Rectal smooth muscle tissue (tissue), 1 donor: ENCODE measurements at regions not wholly inside any gene's neighbourhood (a gene's known extent, or its start where the extent isn't known, plus 50 kb on each side); places are given as distances from the start of the nearest gene placed in this dataset.

Source experiments
- H3K27ac ChIP-seq: one replicate; pipeline ENCODE4 v1.7.0; 2013; ENCODE audit warnings: low read depth, low read length, inconsistent platforms
- H3K27me3 ChIP-seq: one replicate; pipeline ENCODE4 v1.7.0; 2013; ENCODE audit warnings: low read length; ENCODE audit not compliant: control insufficient read depth, insufficient read depth
- H3K36me3 ChIP-seq: one replicate; pipeline ENCODE4 v1.7.0; 2013; ENCODE audit warnings: low read length; ENCODE audit not compliant: control insufficient read depth, insufficient read depth
- H3K4me1 ChIP-seq: one replicate; pipeline ENCODE4 v1.7.0; 2013; ENCODE audit warnings: low read length; ENCODE audit not compliant: control insufficient read depth, insufficient read depth
- H3K4me3 ChIP-seq: one replicate; pipeline ENCODE4 v1.7.0; 2013; ENCODE audit warnings: low read length
- H3K9ac ChIP-seq: one replicate; pipeline ENCODE4 v1.7.0; 2013; ENCODE audit warnings: low read length

DNA sequence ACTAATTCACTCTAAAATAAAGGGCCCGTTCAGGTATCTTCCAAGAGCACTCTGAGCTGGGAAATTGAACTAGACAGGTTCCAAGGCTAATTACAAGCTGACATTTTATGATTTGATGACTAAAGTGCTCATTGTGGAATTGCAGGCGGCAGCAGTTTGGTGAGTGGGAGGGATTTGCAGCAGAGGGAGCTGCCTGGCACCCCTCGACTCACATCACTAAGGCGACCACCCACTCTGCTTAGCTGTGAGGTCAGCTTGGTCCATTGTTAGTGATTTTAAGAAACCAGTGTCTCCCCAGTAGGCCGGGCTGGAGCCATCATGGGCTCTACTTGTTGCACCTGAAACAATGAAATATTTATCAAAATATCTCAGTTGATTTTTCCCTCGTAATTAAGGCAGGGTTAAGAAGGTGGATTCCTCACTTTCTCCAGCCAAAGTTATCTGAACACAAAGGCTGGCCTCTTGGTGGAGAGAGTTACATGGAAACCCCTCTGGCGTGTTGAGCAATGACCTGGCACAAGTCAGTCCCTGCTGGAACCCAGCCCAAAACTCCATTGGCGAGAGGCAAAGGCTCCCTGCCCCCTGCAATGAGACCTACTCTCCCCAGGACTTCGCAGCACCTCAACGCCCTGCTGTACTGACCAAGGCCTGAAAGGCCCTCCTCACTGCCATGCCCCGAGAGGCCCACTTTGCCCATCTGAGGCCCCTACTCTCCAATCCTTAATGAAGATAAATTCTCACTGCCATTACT is 65.0 kb upstream of the ATP2B2 start:
- H3K36me3 ChIP-seq, result no peaks in the 10 kb centered on the region
- H3K27me3 ChIP-seq, result no peaks in the 10 kb centered on the region
- no peaks in the 10 kb centered on the region for H3K4me1 ChIP-seq
- no peak overlapping the region for H3K4me3 ChIP-seq
- H3K9ac ChIP-seq, result no peak overlapping the region
- H3K27ac ChIP-seq, result no peak overlapping the region

DNA sequence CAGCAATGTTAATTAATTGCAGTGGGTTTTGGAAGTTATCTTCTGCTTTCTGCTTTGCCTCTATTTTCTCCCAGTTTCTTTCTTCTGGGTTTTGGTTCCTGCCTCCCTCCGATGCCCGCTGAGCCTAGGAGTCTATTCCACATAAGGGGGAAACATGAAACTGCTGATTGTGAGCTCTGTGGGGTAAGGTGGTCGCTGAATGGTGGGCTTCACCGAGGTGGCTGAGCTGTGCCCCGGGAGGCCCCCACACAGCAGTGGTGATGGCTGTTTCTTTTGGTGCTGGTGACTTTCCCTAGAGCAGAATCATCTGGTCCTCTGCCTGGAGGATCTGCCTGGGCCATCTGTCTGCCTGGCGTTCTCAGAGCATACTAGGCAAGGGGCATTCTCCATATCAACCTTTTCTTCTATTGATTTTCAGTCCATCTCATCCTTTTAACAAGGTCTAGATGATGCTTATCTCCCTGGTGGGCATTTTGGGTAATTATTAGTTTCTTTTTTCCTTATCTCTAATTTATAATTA is 68.8 kb upstream of the ATP2B2 start:
- H3K36me3 ChIP-seq, result no peaks in the 10 kb centered on the region
- no peak overlapping the region for H3K9ac ChIP-seq
- H3K27me3 ChIP-seq, result peaks cover 2% of the 10 kb centered on the region
- no peak overlapping the region for H3K27ac ChIP-seq
- no peaks in the 10 kb centered on the region for H3K4me1 ChIP-seq
- H3K4me3 ChIP-seq, result no peak overlapping the region

GRCh38 chr3:10575601-10576160 is 70.3 kb upstream of the ATP2B2 start:
- Histone ChIP-seq H3K27ac (no peak overlapping the region), H3K9ac (no peak overlapping the region), H3K27me3 (peaks cover 2% of the 10 kb centered on the region), H3K4me3 (no peak overlapping the region), H3K36me3 (no peaks in the 10 kb centered on the region), H3K4me1 (no peaks in the 10 kb centered on the region)

GRCh38 chr3:10577486-10577885 is 72.1 kb upstream of the ATP2B2 start:
- no peak overlapping the region for H3K9ac ChIP-seq
- H3K36me3 ChIP-seq, result no peaks in the 10 kb centered on the region
- no peaks in the 10 kb centered on the region for H3K4me1 ChIP-seq
- H3K27me3 ChIP-seq, result peaks cover 2% of the 10 kb centered on the region
- no peak overlapping the region for H3K27ac ChIP-seq
- no peak overlapping the region for H3K4me3 ChIP-seq

GRCh38 chr3:10580426-10580825 is 75.0 kb upstream of the ATP2B2 start:
- Histone ChIP-seq H3K9ac (no peak overlapping the region), H3K4me1 (no peaks in the 10 kb centered on the region), H3K36me3 (no peaks in the 10 kb centered on the region), H3K4me3 (no peak overlapping the region), H3K27me3 (peaks cover 7% of the 10 kb centered on the region), H3K27ac (no peak overlapping the region)

GRCh38 chr3:10581251-10581650 is 75.9 kb upstream of the ATP2B2 start:
- Histone ChIP-seq H3K36me3 (no peaks in the 10 kb centered on the region), H3K4me1 (no peaks in the 10 kb centered on the region), H3K27me3 (peaks cover 7% of the 10 kb centered on the region), H3K27ac (no peak overlapping the region), H3K4me3 (no peak overlapping the region), H3K9ac (no peak overlapping the region)

DNA sequence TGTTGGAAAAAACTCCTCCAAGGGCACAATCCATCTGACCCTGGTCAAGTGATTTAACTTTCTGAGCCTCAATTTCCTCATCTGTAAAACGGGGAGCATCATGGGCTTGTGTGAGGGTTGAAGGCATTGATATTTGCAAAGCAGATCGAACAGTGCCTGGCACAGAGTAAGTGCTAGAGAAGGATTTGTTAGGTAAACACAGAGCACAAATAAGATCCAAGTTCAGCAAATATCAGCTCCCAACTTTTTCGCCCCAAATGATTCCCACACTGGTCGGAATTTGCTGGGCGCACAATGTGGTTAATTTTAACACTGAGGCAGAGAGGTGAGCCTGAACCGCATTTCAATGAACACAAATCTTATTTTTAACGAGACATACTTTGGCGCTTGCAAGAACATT is 76.3 kb upstream of the ATP2B2 start:
- Histone ChIP-seq H3K36me3 (no peaks in the 10 kb centered on the region), H3K27me3 (peaks cover 7% of the 10 kb centered on the region), H3K4me3 (no peak overlapping the region), H3K27ac (no peak overlapping the region), H3K4me1 (no peaks in the 10 kb centered on the region), H3K9ac (no peak overlapping the region)

GRCh38 chr3:10582733-10583132 is 77.3 kb upstream of the ATP2B2 start:
- no peaks in the 10 kb centered on the region for H3K36me3 ChIP-seq
- H3K27me3 ChIP-seq, result peaks cover 4% of the 10 kb centered on the region
- no peak overlapping the region for H3K27ac ChIP-seq
- H3K4me1 ChIP-seq, result no peaks in the 10 kb centered on the region
- no peak overlapping the region for H3K9ac ChIP-seq
- no peak overlapping the region for H3K4me3 ChIP-seq

DNA sequence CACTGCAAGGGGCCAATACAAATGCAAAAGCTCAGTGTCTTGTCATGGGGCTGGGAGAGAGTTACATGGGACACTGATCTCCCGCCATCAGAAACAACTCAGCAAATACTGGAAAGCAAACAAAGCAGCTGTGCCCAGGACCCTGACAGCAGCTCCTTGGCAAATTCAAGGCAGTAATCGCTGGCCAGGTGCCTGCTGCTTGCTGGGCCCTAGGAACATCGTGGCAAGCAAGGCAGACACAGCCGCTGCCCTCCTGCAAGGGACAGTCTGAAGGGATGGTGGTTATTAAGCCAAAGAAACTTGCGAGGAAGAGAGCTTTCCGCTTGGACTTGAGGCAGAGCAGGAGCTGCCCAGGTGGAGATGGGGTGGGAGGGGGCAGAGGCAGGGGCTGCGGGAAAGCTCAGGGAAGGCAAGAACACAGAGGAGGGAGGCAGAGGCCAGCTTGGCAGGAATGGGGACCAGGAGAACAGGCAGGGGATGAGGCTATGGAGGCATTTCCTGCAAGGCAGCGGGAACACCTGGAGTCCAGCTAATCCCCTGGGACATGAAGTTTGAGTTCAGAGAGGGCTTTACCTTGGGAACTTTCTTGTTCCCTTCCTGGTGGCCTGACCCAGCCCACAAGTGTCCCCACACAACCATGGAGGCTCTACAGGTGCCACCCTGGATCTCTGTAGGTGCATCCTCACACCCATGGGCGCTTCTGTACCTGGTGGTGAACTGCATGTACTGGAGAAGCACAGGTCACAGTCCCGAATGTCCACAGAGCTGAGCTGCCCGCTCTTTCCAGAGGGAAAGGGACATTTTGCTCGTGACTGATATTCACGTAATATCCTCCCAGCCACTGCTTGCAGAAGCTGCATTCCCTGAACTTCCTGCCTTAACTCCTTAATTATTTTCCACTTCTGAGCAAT is 78.7 kb upstream of the ATP2B2 start:
- Histone ChIP-seq H3K27me3 (peaks cover 4% of the 10 kb centered on the region), H3K4me1 (no peaks in the 10 kb centered on the region), H3K36me3 (no peaks in the 10 kb centered on the region), H3K9ac (no peak overlapping the region), H3K27ac (no peak overlapping the region), H3K4me3 (no peak overlapping the region)

DNA sequence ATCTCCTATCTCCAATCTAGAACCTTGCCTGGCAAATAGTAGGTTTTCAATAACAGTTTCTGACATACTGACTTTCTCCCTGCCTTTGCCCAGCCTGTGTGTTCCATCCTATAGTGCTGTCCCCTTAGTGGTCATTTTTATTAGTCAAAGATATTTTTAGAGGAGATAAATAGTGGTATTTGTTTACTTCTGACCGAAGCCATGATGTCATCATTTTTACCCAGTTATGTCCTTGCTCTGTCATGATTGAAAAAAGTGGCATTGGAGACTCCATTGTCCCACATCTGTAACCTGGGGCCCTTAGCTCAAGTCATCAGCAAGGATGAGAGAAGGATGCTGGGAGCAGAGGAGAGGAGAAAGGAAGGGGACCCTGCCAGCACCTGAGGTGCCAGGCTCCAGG is 80.6 kb upstream of the ATP2B2 start:
- Histone ChIP-seq H3K4me3 (no peak overlapping the region), H3K27me3 (peaks cover 4% of the 10 kb centered on the region), H3K9ac (no peak overlapping the region), H3K4me1 (no peaks in the 10 kb centered on the region), H3K27ac (no peak overlapping the region), H3K36me3 (no peaks in the 10 kb centered on the region)

GRCh38 chr3:10594915-10595314 is 89.5 kb upstream of the ATP2B2 start:
- Histone ChIP-seq H3K4me1 (no peaks in the 10 kb centered on the region), H3K27me3 (no peaks in the 10 kb centered on the region), H3K27ac (no peak overlapping the region), H3K36me3 (no peaks in the 10 kb centered on the region), H3K4me3 (no peak overlapping the region), H3K9ac (no peak overlapping the region)

- Histone ChIP-seq H3K27me3 (no peaks in the 10 kb centered on the region), H3K36me3 (no peaks in the 10 kb centered on the region), H3K4me3 (no peak overlapping the region), H3K9ac (no peak overlapping the region), H3K27ac (no peak overlapping the region), H3K4me1 (no peaks in the 10 kb centered on the region)
Measured at GRCh38 chr3:10596746-10597448, 91.5 kb upstream of the ATP2B2 start.
